Muscle layer of colon (tissue), 2 donors: ENCODE measurements at regions not wholly inside any gene's neighbourhood (a gene's known extent, or its start where the extent isn't known, plus 50 kb on each side); places are given as distances from the start of the nearest gene placed in this dataset.

ENCODE experiments used
- H3K27ac ChIP-seq: one replicate; pipeline ENCODE4 v1.7.0; 2013; ENCODE audit warnings: low read depth, mild to moderate bottlenecking, low read length, moderate library complexity
- H3K27me3 ChIP-seq, 2 donors: one replicate each; pipeline ENCODE4 v1.7.0; 2013; ENCODE audit warnings: low read length in 2 of 2, mild to moderate bottlenecking in 2 of 2; ENCODE audit not compliant: insufficient read depth in 2 of 2, control insufficient read depth in 1 of 2
- H3K36me3 ChIP-seq: one replicate; pipeline ENCODE4 v1.7.0; 2013; ENCODE audit warnings: mild to moderate bottlenecking, low read length; ENCODE audit not compliant: insufficient read depth
- H3K4me1 ChIP-seq: one replicate; pipeline ENCODE4 v1.7.0; 2013; ENCODE audit warnings: mild to moderate bottlenecking, low read length; ENCODE audit not compliant: insufficient read depth
- H3K4me3 ChIP-seq, 2 donors: one replicate each; pipeline ENCODE4 v1.7.0; 2013; ENCODE audit warnings: low read length in 2 of 2, low read depth in 1 of 2, mild to moderate bottlenecking in 1 of 2, moderate library complexity in 1 of 2
- H3K9ac ChIP-seq: one replicate; pipeline ENCODE4 v1.7.0; 2013; ENCODE audit warnings: low read length
- H3K9me3 ChIP-seq: one replicate; pipeline ENCODE4 v1.7.0; 2013; ENCODE audit warnings: mild to moderate bottlenecking, low read length
- donor health status: abdominal sarcoma.
- donor health status: Adenocarcinoma of cecum.

DNA sequence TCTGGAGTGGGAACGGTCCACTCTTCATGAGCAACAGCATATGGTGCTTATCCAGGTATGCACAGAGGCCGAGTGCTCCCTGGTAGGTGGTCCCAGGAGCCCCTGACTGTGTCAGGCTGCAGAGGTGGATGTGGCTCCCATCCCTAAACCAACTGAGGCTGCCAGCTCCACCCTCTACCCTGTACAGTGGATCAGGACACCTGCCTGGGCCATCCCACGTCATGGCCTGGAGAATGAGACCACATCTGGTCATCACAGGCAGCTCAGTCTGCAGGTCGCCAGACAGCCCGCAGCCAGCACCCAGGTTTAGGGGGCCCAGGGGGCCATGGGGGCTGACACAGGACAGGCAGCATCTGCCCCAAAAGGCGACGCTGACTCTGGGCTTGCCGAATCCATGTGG is 100.3 kb upstream of the TMEM18 start:
- H3K9ac ChIP-seq: no peak overlapping the region
- H3K9me3 ChIP-seq: no peaks in the 10 kb centered on the region
- no peak overlapping the region for H3K4me3 ChIP-seq
- H3K27me3 ChIP-seq: no peaks in the 10 kb centered on the region
- H3K27ac ChIP-seq: no peak overlapping the region
- H3K36me3 ChIP-seq: no peaks in the 10 kb centered on the region
- no peaks in the 10 kb centered on the region for H3K4me1 ChIP-seq

DNA sequence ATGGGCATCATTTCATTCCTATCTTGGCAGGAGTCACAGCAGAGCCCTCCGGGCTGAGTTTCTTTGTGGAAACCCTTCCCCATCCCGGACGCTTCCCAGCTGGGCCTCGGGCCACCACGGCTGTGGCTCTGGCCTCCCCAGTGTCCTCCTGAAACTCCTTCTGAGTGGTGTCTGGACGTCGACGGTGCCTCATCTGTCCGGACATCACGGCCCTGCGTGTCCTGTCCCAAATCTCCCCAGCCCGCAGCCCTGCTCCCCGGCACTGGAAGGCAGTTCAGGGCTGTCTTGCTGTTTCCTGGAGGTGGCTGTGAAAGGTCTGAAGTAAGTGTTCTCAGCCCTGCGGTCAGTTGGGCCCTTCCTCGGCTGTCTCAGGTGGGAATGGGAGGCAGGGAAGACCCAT is 99.8 kb upstream of the TMEM18 start:
- H3K27me3 ChIP-seq: no peaks in the 10 kb centered on the region
- no peaks in the 10 kb centered on the region for H3K9me3 ChIP-seq
- H3K36me3 ChIP-seq: no peaks in the 10 kb centered on the region
- no peaks in the 10 kb centered on the region for H3K4me1 ChIP-seq
- H3K4me3 ChIP-seq: no peak overlapping the region
- H3K9ac ChIP-seq: no peak overlapping the region
- H3K27ac ChIP-seq: no peak overlapping the region

GRCh38 chr2:776487-776886 is 99.3 kb upstream of the TMEM18 start:
- H3K27me3 ChIP-seq: no peaks in the 10 kb centered on the region
- H3K4me1 ChIP-seq: no peaks in the 10 kb centered on the region
- H3K27ac ChIP-seq: no peak overlapping the region
- H3K9ac ChIP-seq: no peak overlapping the region
- no peaks in the 10 kb centered on the region for H3K36me3 ChIP-seq
- H3K4me3 ChIP-seq: no peak overlapping the region
- H3K9me3 ChIP-seq: no peaks in the 10 kb centered on the region

GRCh38 chr2:776038-776437 is 98.8 kb upstream of the TMEM18 start:
- no peaks in the 10 kb centered on the region for H3K27me3 ChIP-seq
- H3K9me3 ChIP-seq: no peaks in the 10 kb centered on the region
- no peak overlapping the region for H3K9ac ChIP-seq
- H3K4me1 ChIP-seq: no peaks in the 10 kb centered on the region
- H3K27ac ChIP-seq: no peak overlapping the region
- no peak overlapping the region for H3K4me3 ChIP-seq
- no peaks in the 10 kb centered on the region for H3K36me3 ChIP-seq

GRCh38 chr2:774436-774835 is 97.2 kb upstream of the TMEM18 start:
- no peaks in the 10 kb centered on the region for H3K9me3 ChIP-seq
- H3K4me1 ChIP-seq: no peaks in the 10 kb centered on the region
- no peaks in the 10 kb centered on the region for H3K36me3 ChIP-seq
- H3K9ac ChIP-seq: no peak overlapping the region
- H3K27ac ChIP-seq: no peak overlapping the region
- H3K27me3 ChIP-seq: no peaks in the 10 kb centered on the region
- no peak overlapping the region for H3K4me3 ChIP-seq

DNA sequence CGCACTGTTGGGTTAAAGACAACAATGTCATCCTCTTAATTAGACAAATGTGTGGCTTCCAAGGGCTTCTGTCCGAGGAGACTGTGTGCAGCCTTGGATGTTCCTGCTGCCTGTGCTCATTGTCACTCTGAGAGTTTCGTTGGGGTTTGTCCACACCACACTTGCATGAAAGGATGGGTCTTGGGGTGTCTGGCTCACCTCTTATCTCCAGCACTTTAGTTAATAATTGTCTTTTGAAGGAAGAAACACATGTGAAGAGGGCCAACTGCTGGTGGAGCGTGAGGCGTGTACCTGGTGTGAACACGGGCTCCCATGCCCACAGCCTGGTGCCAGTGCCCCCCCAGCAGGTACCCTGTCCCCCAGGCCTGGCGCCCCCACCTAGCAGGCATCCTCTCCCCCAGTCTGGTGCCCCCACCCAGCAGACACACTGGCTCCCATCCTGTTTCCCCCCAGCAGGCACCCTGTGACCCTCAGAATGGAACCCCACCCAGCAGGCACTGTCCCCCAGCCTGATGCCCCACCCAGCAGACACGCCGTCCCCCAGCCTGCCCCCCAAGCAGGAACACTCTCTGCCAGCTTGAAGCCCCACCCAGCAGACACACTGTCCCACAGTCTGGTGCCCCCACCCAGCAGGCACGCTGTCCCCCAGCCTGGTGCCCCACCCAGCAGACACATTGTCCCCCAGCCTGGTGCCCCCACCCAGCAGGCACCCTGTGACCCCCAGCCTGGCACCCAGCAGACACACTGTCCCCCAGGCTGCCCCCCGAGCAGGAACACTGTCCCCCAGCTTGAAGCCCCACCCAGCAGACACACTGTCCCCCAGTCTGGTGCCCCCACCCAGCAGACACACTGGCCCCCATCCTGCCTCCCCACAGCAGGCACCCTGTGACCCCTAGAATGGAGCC is 96.3 kb upstream of the TMEM18 start:
- no peak overlapping the region for H3K27ac ChIP-seq
- H3K36me3 ChIP-seq: no peaks in the 10 kb centered on the region
- H3K9me3 ChIP-seq: no peaks in the 10 kb centered on the region
- H3K9ac ChIP-seq: no peak overlapping the region
- no peaks in the 10 kb centered on the region for H3K27me3 ChIP-seq
- no peak overlapping the region for H3K4me3 ChIP-seq
- no peaks in the 10 kb centered on the region for H3K4me1 ChIP-seq

GRCh38 chr2:771538-771937 is 94.3 kb upstream of the TMEM18 start:
- Histone ChIP-seq H3K36me3 (no peaks in the 10 kb centered on the region), H3K4me3 (no peak overlapping the region), H3K4me1 (no peaks in the 10 kb centered on the region), H3K9me3 (no peaks in the 10 kb centered on the region), H3K9ac (no peak overlapping the region), H3K27me3 (no peaks in the 10 kb centered on the region), H3K27ac (no peak overlapping the region)

- no peak overlapping the region for H3K9ac ChIP-seq
- H3K27ac ChIP-seq: no peak overlapping the region
- H3K4me1 ChIP-seq: no peaks in the 10 kb centered on the region
- H3K27me3 ChIP-seq: no peaks in the 10 kb centered on the region
- no peaks in the 10 kb centered on the region for H3K36me3 ChIP-seq
- no peak overlapping the region for H3K4me3 ChIP-seq
- H3K9me3 ChIP-seq: no peaks in the 10 kb centered on the region
Observed at GRCh38 chr2:770776-771175, 93.6 kb upstream of the TMEM18 start.

GRCh38 chr2:769771-770170 is 92.6 kb upstream of the TMEM18 start:
- Histone ChIP-seq H3K9ac (no peak overlapping the region), H3K27me3 (no peaks in the 10 kb centered on the region), H3K9me3 (no peaks in the 10 kb centered on the region), H3K4me3 (no peak overlapping the region), H3K27ac (no peak overlapping the region), H3K4me1 (no peaks in the 10 kb centered on the region), H3K36me3 (no peaks in the 10 kb centered on the region)

GRCh38 chr2:768451-768850 is 91.2 kb upstream of the TMEM18 start:
- Histone ChIP-seq H3K9me3 (no peaks in the 10 kb centered on the region), H3K4me1 (no peaks in the 10 kb centered on the region), H3K36me3 (no peaks in the 10 kb centered on the region), H3K9ac (no peak overlapping the region), H3K27ac (no peak overlapping the region), H3K4me3 (no peak overlapping the region), H3K27me3 (no peaks in the 10 kb centered on the region)

- no peaks in the 10 kb centered on the region for H3K36me3 ChIP-seq
- H3K4me3 ChIP-seq: no peak overlapping the region
- H3K4me1 ChIP-seq: no peaks in the 10 kb centered on the region
- no peaks in the 10 kb centered on the region for H3K27me3 ChIP-seq
- no peak overlapping the region for H3K27ac ChIP-seq
- no peak overlapping the region for H3K9ac ChIP-seq
- no peaks in the 10 kb centered on the region for H3K9me3 ChIP-seq
Observed at GRCh38 chr2:767944-768343, 90.7 kb upstream of the TMEM18 start.

DNA sequence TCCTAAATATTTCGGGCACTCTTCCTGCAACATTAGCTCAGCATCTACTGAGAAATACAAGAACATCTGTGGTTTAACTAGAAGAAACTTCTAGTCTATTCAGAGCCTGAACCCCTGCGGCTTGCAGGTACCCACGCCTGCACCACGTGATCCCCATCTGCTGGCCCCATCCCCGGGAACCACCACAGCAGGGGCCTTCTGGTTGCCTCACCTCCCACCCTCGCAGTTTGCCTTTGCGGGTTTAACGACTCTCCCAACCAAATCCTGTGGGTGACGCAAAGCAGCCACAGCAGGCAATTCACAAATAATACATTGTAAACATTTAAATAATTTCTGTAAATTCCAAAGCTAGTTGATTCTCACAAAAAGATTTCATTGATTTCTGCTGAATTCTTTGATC is 90.2 kb upstream of the TMEM18 start:
- no peaks in the 10 kb centered on the region for H3K27me3 ChIP-seq
- H3K36me3 ChIP-seq: no peaks in the 10 kb centered on the region
- no peak overlapping the region for H3K4me3 ChIP-seq
- H3K9ac ChIP-seq: no peak overlapping the region
- no peaks in the 10 kb centered on the region for H3K9me3 ChIP-seq
- no peaks in the 10 kb centered on the region for H3K4me1 ChIP-seq
- H3K27ac ChIP-seq: no peak overlapping the region
